ENCODE measurements at regions not wholly inside any gene's neighbourhood (a gene's known extent, or its start where the extent isn't known, plus 50 kb on each side); places are given as distances from the start of the nearest gene placed in this dataset.

DNA sequence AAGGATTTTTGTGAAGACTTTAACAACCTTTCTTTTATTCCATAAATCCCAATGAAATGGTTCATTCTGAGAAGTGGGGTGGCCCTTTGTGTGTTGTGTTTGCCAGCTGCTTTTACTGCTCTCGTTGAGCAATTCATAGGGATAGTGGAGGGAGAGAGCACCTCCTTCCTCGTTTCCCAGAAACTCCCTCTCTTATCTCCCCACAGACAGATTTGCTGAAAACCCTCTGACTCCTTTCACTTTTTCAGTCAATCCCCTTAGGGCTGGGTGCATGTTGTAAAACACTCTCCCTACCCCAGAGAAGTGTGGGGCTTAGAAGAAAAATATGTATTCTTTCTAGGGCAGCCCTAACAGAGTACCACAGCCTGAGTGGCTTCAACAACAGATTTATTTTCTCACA lies 557.2 kb upstream of the RGMA start:
- TF ChIP-seq FOXP2 (optimal IDR thresholded peaks at IDR 0.05; ENCODE audit: borderline replicate concordance, extremely low read depth, extremely low read length, insufficient read depth) (no peak), REST (IDR thresholded peaks at IDR 0.05; ENCODE audit: insufficient read depth in 1 of 2, low read depth in 2 of 2, low read length in 2 of 2) (no peak), TAF1 (IDR thresholded peaks at IDR 0.05; ENCODE audit: borderline replicate concordance, insufficient read depth, low read length) (no peak), SIN3A (IDR thresholded peaks at IDR 0.05; ENCODE audit: borderline replicate concordance, insufficient read depth, low read length) (no peak), POLR2AphosphoS5 (IDR thresholded peaks at IDR 0.05; ENCODE audit: low read depth, low read length) (no peak)

DNA sequence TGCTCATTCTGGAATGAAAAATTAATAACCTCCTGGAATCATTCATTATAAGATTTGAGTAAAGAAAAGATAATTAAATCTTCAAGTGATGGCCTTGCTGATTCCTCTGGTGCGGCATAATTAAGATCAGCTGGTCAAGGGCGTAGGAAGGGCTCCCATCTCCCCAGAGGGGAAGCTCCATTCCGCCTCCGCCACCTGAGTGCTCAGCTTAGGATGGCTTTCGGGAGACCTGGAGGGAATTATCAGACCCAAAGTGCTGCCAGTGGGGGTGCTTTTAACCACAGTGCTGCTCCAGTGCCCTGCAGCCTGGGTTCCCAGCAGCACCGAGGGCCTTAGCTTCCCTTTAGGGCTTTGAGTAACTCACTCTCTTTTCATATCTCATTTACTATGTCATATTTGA lies 556.6 kb upstream of the RGMA start:
- TF ChIP-seq FOXP2 (optimal IDR thresholded peaks at IDR 0.05; ENCODE audit: borderline replicate concordance, extremely low read depth, extremely low read length, insufficient read depth) = no peak
- TF ChIP-seq TAF1 (IDR thresholded peaks at IDR 0.05; ENCODE audit: borderline replicate concordance, insufficient read depth, low read length) = no peak
- no peak for TF ChIP-seq POLR2AphosphoS5 (IDR thresholded peaks at IDR 0.05; ENCODE audit: low read depth, low read length)
- no peak for TF ChIP-seq REST (IDR thresholded peaks at IDR 0.05; ENCODE audit: insufficient read depth in 1 of 2, low read depth in 2 of 2, low read length in 2 of 2)
- TF ChIP-seq SIN3A (IDR thresholded peaks at IDR 0.05; ENCODE audit: borderline replicate concordance, insufficient read depth, low read length) = no peak

- no peak for TF ChIP-seq REST (IDR thresholded peaks at IDR 0.05; ENCODE audit: insufficient read depth in 1 of 2, low read depth in 2 of 2, low read length in 2 of 2)
- no peak for TF ChIP-seq SIN3A (IDR thresholded peaks at IDR 0.05; ENCODE audit: borderline replicate concordance, insufficient read depth, low read length)
- TF ChIP-seq POLR2AphosphoS5 (IDR thresholded peaks at IDR 0.05; ENCODE audit: low read depth, low read length) = no peak
- TF ChIP-seq TAF1 (IDR thresholded peaks at IDR 0.05; ENCODE audit: borderline replicate concordance, insufficient read depth, low read length) = no peak
- TF ChIP-seq FOXP2 (optimal IDR thresholded peaks at IDR 0.05; ENCODE audit: borderline replicate concordance, extremely low read depth, extremely low read length, insufficient read depth) = no peak
Observed at GRCh38 chr15:93644595-93644994, 555.6 kb upstream of the RGMA start.

DNA sequence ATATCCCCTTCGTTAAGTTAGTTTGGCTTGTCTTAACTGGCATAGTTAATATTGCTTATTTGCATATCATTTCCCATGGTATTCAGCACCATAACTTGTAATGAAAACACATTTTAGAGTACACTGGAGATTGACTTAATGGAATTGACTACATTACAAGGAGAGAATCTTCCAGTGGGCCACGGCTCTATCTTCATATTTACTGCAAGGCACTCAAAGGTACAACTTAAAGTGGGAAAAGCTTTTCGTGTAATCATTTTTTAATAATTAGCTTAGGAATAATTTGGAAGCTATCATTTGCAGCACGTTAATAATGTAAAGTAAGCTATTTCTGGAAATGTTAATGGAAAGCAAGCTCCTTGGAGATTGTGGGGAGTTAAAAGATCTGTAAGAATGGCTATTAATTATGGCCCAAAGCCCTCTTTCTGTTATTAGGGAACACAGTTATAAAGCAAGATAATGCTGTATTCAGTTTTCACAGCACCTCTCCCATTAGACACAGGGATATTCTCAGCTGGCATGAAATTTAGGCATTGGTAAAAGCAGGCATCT lies 551.5 kb upstream of the RGMA start:
- TF ChIP-seq POLR2AphosphoS5 (IDR thresholded peaks at IDR 0.05; ENCODE audit: low read depth, low read length) (no peak), TAF1 (IDR thresholded peaks at IDR 0.05; ENCODE audit: borderline replicate concordance, insufficient read depth, low read length) (no peak), SIN3A (IDR thresholded peaks at IDR 0.05; ENCODE audit: borderline replicate concordance, insufficient read depth, low read length) (no peak), FOXP2 (optimal IDR thresholded peaks at IDR 0.05; ENCODE audit: borderline replicate concordance, extremely low read depth, extremely low read length, insufficient read depth) (no peak), REST (IDR thresholded peaks at IDR 0.05; ENCODE audit: insufficient read depth in 1 of 2, low read depth in 2 of 2, low read length in 2 of 2) (no peak)

Measured in PFSK-1 (cell line).